Endothelial cell of umbilical vein (primary cell): ENCODE measurements at regions not wholly inside any gene's neighbourhood (a gene's known extent, or its start where the extent isn't known, plus 50 kb on each side); places are given as distances from the start of the nearest gene placed in this dataset.

ENCODE experiments used
- BruUV-seq: library from RNA; stranded (reverse); fragments of 400-500 nt; replicated peaks from 2 replicates; lab custom pipeline; 2021; lab: Mats Ljungman, UMichigan
- CTCF ChIA-PET: fragments of 300-600, 350-600 bp; sonication (Branson Sonifier 250); formaldehyde crosslinking; loops from one replicate; lab custom pipeline; 2021; ENCODE audit warnings: antibody characterized with exemption, inconsistent platforms; lab: Charles Lee
- POLR2A ChIA-PET: fragments of 300-600, 350-600 bp; sonication (Branson Sonifier 250); formaldehyde crosslinking; loops from one replicate; lab custom pipeline; 2021; ENCODE audit warnings: antibody characterized with exemption, inconsistent platforms; lab: Charles Lee
- DNase-seq: peaks from one replicate; pipeline ENCODE4 v3.0.0-alpha.2; 2011; ENCODE audit warnings: low read depth, low spot score
- FAIRE-seq: peaks from 2 replicates; lab custom pipeline; 2011; peaks lifted over from hg19 to GRCh38; lab: Jason Lieb, UNC
- H2AFZ ChIP-seq: 2 replicates; pipeline ENCODE4 v1.6.0; 2012; ENCODE audit warnings: low read depth, low read length, control low read depth, inconsistent platforms
- H3K27ac ChIP-seq: 2 replicates; pipeline ENCODE4 v1.5.1; 2011; ENCODE audit warnings: low read depth, mild to moderate bottlenecking, control low read depth, low read length, moderate library complexity; ENCODE audit not compliant: insufficient read depth
- H3K27me3 ChIP-seq, 2 experiments: 2 replicates each; pipeline versions ENCODE4 v1.6.0 to v1.6.1; 2011; ENCODE audit warnings: low read length in 2 of 2, mixed read lengths in 1 of 2; ENCODE audit not compliant: control insufficient read depth in 2 of 2, insufficient read depth in 2 of 2
- H3K36me3 ChIP-seq, 2 experiments: 2 replicates in 1 of 2; 3 replicates in 1 of 2; pipeline ENCODE4 v1.5.1; 2011; ENCODE audit warnings: low read length in 2 of 2, mild to moderate bottlenecking in 1 of 2, moderate library complexity in 1 of 2; ENCODE audit not compliant: control insufficient read depth in 2 of 2, insufficient read depth in 2 of 2; ENCODE audit errors: extremely low read depth in 1 of 2
- H3K4me1 ChIP-seq: 3 replicates; pipeline ENCODE4 v1.5.1; 2011; ENCODE audit warnings: mild to moderate bottlenecking, low read length; ENCODE audit not compliant: control insufficient read depth, insufficient read depth; ENCODE audit errors: extremely low read depth
- H3K4me2 ChIP-seq: 2 replicates; pipeline ENCODE4 v1.6.1; 2011; ENCODE audit warnings: low read length, control low read depth, mixed read lengths; ENCODE audit not compliant: insufficient read depth
- H3K4me3 ChIP-seq, 3 experiments: fragments of 200-600 bp in 1 of 3; sonication (generic), shearing (Covaris generic) in 1 of 3; replicated peaks in 1 of 3; 2 replicates each; pipeline ENCODE4 v1.5.1; 2011 to 2016; ENCODE audit warnings: control low read depth in 3 of 3, low read length in 3 of 3, mild to moderate bottlenecking in 2 of 3, inconsistent platforms in 1 of 3, low read depth in 1 of 3, moderate library complexity in 1 of 3; ENCODE audit not compliant: insufficient read depth in 1 of 3
- H3K79me2 ChIP-seq: 2 replicates; pipeline ENCODE4 v1.6.0; 2012; ENCODE audit warnings: low read length, inconsistent platforms; ENCODE audit not compliant: control insufficient read depth, insufficient read depth
- H3K9ac ChIP-seq: replicated peaks from 2 replicates; pipeline ENCODE3; 2011; ENCODE audit warnings: low read length, control low read depth; ENCODE audit not compliant: insufficient read depth; ENCODE audit errors: extremely low read depth
- H3K9me1 ChIP-seq: replicated peaks from 3 replicates; pipeline ENCODE4 v1.6.0; 2011; ENCODE audit warnings: mild to moderate bottlenecking, low read length; ENCODE audit not compliant: control insufficient read depth, insufficient read depth; ENCODE audit errors: extremely low read depth
- H3K9me3 ChIP-seq: replicated peaks from 2 replicates; pipeline ENCODE4 v1.5.1; 2012; ENCODE audit warnings: low read length, inconsistent platforms; ENCODE audit not compliant: control insufficient read depth, insufficient read depth
- H4K20me1 ChIP-seq: replicated peaks from 2 replicates; pipeline ENCODE3; 2011; ENCODE audit warnings: mild to moderate bottlenecking, low read length; ENCODE audit not compliant: control insufficient read depth, insufficient read depth; ENCODE audit errors: extremely low read depth
- EZH2 ChIP-seq: IDR thresholded peaks from 2 replicates; pipeline ENCODE4 v1.6.1; 2012; ENCODE audit warnings: borderline replicate concordance, low read depth, mild to moderate bottlenecking, moderate library complexity, low read length, inconsistent platforms; ENCODE audit not compliant: severe bottlenecking
- FOS ChIP-seq: IDR thresholded peaks from 2 replicates; pipeline ENCODE4 v1.6.1; 2011; ENCODE audit warnings: mild to moderate bottlenecking, low read length, moderate library complexity, borderline replicate concordance; ENCODE audit not compliant: insufficient read depth
- GATA2 ChIP-seq: IDR thresholded peaks from 2 replicates; pipeline ENCODE4 v1.7.0; 2011; ENCODE audit warnings: low read depth, mild to moderate bottlenecking, moderate library complexity, mixed read lengths, low read length; ENCODE audit not compliant: insufficient read length, insufficient read depth
- JUN ChIP-seq: IDR thresholded peaks from 2 replicates; pipeline ENCODE4 v1.6.1; 2011; ENCODE audit warnings: borderline replicate concordance, low read depth; ENCODE audit not compliant: insufficient read length, insufficient read depth
- MYC ChIP-seq: IDR thresholded peaks from one replicate; pipeline ENCODE4 v1.6.1; 2011; ENCODE audit warnings: mild to moderate bottlenecking, low read depth, low read length
- POLR2A ChIP-seq: IDR thresholded peaks from 2 replicates; pipeline ENCODE4 v1.6.1; 2012; ENCODE audit warnings: low read depth, mild to moderate bottlenecking, control low read depth, low read length
- POLR2AphosphoS5 ChIP-seq: IDR thresholded peaks from 2 replicates; pipeline ENCODE4 v1.6.1; 2012; ENCODE audit warnings: low read depth, mild to moderate bottlenecking, control low read depth, low read length, moderate library complexity; ENCODE audit not compliant: insufficient read depth
- dilution Hi-C: fragments of 300-500 bp; cut with MboI; formaldehyde crosslinking; loops from one replicate; pipeline ENCODE4 v1.15.0; 2019; ENCODE audit warnings: low sequenced_read_pairs; ENCODE audit not compliant: extremely low pct_ligation_motif_present
- intact Hi-C: fragments of 100-400 bp; cut with micrococcal nuclease; formaldehyde crosslinking; loops from one replicate; pipeline ENCODE4 v1.10.0; 2022
- TF ChIP-seq, protein P1 (sequence below), 2 donors: IDR thresholded peaks; 1 replicate in 1 of 2; 2 replicates in 1 of 2; pipeline ENCODE4 v1.5.1; 2011; ENCODE audit warnings: low read length in 2 of 2, mild to moderate bottlenecking in 2 of 2, moderate library complexity in 2 of 2, control low read depth in 1 of 2, inconsistent platforms in 1 of 2, low read depth in 1 of 2; ENCODE audit not compliant: insufficient read depth in 1 of 2; ENCODE audit errors: extremely low read depth in 1 of 2

DNA sequence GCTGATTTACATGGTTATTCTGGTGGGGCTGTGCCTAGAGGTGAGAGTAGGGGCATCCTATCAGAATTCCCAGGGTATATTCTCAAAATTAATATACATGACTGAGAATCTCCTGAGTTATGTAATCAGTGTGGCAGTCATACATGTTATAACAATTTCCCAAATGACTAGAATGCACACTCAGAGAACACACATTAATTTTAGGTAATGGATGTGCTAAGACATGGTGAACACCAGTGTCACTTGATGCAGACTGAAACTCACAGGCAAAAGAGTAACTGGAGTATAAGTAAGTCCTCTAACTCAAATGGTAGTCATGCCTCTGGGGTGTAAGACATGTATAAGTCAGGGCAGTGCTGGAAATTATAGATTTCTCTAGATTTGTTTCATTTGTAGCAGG lies 1198.4 kb upstream of the CITED2 start:
- Histone ChIP-seq H2AFZ (peak overlapping the region; percentile 19), H3K9me1 (no peaks in the 10 kb centered on the region), H3K4me3 (no peak overlapping the region), H3K4me1 (peaks cover 20% of the 10 kb centered on the region), H3K4me2 (no peak overlapping the region), H3K9me3 (no peaks in the 10 kb centered on the region), H3K9ac (no peak overlapping the region), H3K27me3 (no peaks in the 10 kb centered on the region), H3K36me3 (no peaks in the 10 kb centered on the region), H4K20me1 (no peaks in the 10 kb centered on the region), H3K79me2 (no peaks in the 10 kb centered on the region), H3K27ac (peak overlapping the region; percentile 84)
- DNase-seq: no peak
- intact Hi-C loops (loop anchor here (1.0 to 10.0 kb wide), 7 partner anchors 227 to 1198 kb away; partner anchors contain the start of gene CITED2), dilution Hi-C loops (no loop called here)
- BruUV-seq: no TSS peak
- no peak for FAIRE-seq
- POLR2A ChIA-PET: interaction anchor here (1.2 kb wide), 1 partner anchor 1203 kb away, joined by 3 read pairs; no protein-coding TSS in a partner anchor
- TF ChIP-seq MYC (no peak), EZH2 (no peak), POLR2A (no peak)
- CTCF ChIA-PET: interaction anchor here (1.3 to 1.4 kb wide), 2 partner anchors 349 to 1022 kb away, joined by 3 read pairs; no protein-coding TSS in a partner anchor

DNA sequence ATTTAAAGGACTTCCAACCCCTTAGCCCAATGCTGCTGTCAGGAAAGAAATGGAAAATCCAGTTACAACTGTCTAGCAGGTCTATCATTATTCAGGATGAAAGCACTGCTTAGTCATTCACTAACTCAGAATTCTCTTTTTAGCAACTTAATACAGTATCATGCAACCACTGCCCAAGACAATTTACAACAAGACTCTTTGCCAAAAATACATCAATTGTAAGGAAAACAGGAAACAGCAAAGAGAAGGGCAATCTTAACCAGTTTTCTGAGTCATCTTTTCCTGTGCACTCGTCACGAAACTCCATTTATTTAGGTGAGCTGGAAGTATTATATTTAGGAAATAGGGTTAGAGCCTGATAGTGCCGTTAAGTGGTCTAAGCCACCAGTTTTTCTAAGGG lies 1197.7 kb upstream of the CITED2 start:
- Histone ChIP-seq H3K27me3 (no peaks in the 10 kb centered on the region), H3K27ac (peak overlapping the region; percentile 84), H3K79me2 (no peaks in the 10 kb centered on the region), H3K4me1 (peaks cover 24% of the 10 kb centered on the region), H3K9me1 (no peaks in the 10 kb centered on the region), H3K9me3 (no peaks in the 10 kb centered on the region), H3K4me3 (no peak overlapping the region), H2AFZ (peak overlapping the region; percentile 40), H3K9ac (peak overlapping the region; percentile 29), H3K36me3 (no peaks in the 10 kb centered on the region), H4K20me1 (no peaks in the 10 kb centered on the region), H3K4me2 (peak overlapping the region; percentile 57)
- ChIA-PET CTCF (interaction anchor here (1.3 to 1.4 kb wide), 2 partner anchors 349 to 1023 kb away, joined by 3 read pairs; no protein-coding TSS in a partner anchor), POLR2A (interaction anchor here (0.7 to 1.2 kb wide), 2 partner anchors 34 to 1203 kb away, joined by 3 read pairs; no protein-coding TSS in a partner anchor)
- intact Hi-C loops: loop anchor here (1.0 to 10.0 kb wide), 7 partner anchors 226 to 1197 kb away; partner anchors contain the start of gene CITED2
- no TSS peak for BruUV-seq
- peak; percentile 85 for TF ChIP-seq POLR2AphosphoS5
- peak; percentile 60 for TF ChIP-seq GATA2
- no peak for TF ChIP-seq EZH2
- TF ChIP-seq POLR2A: peak; percentile 44
- peak; percentile 97 for TF ChIP-seq JUN
- TF ChIP-seq FOS: peak; percentile 94
- TF ChIP-seq, protein P1, sequence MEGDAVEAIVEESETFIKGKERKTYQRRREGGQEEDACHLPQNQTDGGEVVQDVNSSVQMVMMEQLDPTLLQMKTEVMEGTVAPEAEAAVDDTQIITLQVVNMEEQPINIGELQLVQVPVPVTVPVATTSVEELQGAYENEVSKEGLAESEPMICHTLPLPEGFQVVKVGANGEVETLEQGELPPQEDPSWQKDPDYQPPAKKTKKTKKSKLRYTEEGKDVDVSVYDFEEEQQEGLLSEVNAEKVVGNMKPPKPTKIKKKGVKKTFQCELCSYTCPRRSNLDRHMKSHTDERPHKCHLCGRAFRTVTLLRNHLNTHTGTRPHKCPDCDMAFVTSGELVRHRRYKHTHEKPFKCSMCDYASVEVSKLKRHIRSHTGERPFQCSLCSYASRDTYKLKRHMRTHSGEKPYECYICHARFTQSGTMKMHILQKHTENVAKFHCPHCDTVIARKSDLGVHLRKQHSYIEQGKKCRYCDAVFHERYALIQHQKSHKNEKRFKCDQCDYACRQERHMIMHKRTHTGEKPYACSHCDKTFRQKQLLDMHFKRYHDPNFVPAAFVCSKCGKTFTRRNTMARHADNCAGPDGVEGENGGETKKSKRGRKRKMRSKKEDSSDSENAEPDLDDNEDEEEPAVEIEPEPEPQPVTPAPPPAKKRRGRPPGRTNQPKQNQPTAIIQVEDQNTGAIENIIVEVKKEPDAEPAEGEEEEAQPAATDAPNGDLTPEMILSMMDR (IDR thresholded peaks at IDR 0.05; ENCODE audit: extremely low read depth in 1 of 2, insufficient read depth in 1 of 2, low read depth in 1 of 2, low read length in 2 of 2): no peak
- DNase-seq: peak; percentile 96
- FAIRE-seq: peak; percentile 85
- dilution Hi-C loops: no loop called here
